K562 (cell line): ENCODE measurements at regions not wholly inside any gene's neighbourhood (a gene's known extent, or its start where the extent isn't known, plus 50 kb on each side); places are given as distances from the start of the nearest gene placed in this dataset.

Experiments used
- GTF2E2 ChIP-seq: fragments of 200-800 bp; sonication (Bioruptor generic); IDR thresholded peaks from 2 replicates; pipeline ENCODE4 v1.6.1; 2016; ENCODE audit warnings: missing genetic modification characterization, missing compliant biosample characterization
- HDAC6 ChIP-seq: IDR thresholded peaks from 2 replicates; pipeline ENCODE4 v1.6.1; 2012; ENCODE audit warnings: low read depth, mild to moderate bottlenecking, control low read depth, inconsistent platforms, low read length, moderate library complexity
- PURB ChIP-seq: sonication (generic); formaldehyde crosslinking; IDR thresholded peaks from 2 replicates; pipeline ENCODE4 v1.9.0; 2021; ENCODE audit warnings: low read depth, mild to moderate bottlenecking, missing genetic modification reagents
- SRF ChIP-seq, 2 experiments: fragments of 250-450, 450-650 bp in 1 of 2; sonication (Bioruptor Pico) in 1 of 2; sonication (generic) in 1 of 2; formaldehyde crosslinking; IDR thresholded peaks; 2 replicates each; pipeline versions ENCODE4 v1.5.0 to v1.5.1; 2020 to 2022; ENCODE audit warnings: mild to moderate bottlenecking in 1 of 2, missing genetic modification reagents in 1 of 2
- TF ChIP-seq, protein P1 (sequence below): fragments of 250-450 bp; sonication (Bioruptor Pico); IDR thresholded peaks from 2 replicates; pipeline ENCODE4 v1.8.0; 2021; ENCODE audit warnings: moderate library complexity, mild to moderate bottlenecking, inconsistent platforms
- TF ChIP-seq, protein P2 (sequence below): sonication (generic); formaldehyde crosslinking; IDR thresholded peaks from 2 replicates; pipeline ENCODE4 v1.8.1; 2023; ENCODE audit warnings: missing genetic modification reagents, mild to moderate bottlenecking, borderline replicate concordance
- TF ChIP-seq, protein P3 (sequence below): fragments of 250-450 bp; sonication (Bioruptor Pico); IDR thresholded peaks from 2 replicates; pipeline ENCODE4 v1.8.0; 2022; ENCODE audit warnings: inconsistent platforms, mild to moderate bottlenecking, moderate library complexity, borderline replicate concordance
- TF ChIP-seq, protein P4 (sequence below): IDR thresholded peaks from 3 replicates; pipeline ENCODE4 v1.6.1; 2011; ENCODE audit warnings: borderline replicate concordance, mild to moderate bottlenecking; ENCODE audit not compliant: insufficient read length, insufficient read depth

DNA sequence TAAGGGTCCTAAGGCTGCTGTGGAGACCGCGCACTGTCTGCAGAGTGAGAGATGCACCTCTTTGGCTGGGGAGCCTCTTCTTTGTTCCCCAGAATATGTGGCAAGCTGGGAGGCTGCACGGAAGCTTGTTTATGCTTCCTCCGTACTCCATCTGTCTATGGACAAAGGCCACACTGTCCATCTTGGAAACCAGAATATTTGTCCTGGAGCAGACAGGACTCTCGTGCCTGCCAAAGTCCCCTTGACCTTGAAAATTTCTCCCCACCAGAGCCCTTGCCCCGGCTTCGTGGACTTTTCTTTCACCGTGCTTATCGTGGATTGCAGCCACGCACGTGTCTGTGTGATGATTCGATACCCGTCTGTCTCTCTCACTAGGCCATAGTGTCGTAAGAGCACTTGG is 147.4 kb downstream of the NSG2 start (continued):
- TF ChIP-seq, protein P1, sequence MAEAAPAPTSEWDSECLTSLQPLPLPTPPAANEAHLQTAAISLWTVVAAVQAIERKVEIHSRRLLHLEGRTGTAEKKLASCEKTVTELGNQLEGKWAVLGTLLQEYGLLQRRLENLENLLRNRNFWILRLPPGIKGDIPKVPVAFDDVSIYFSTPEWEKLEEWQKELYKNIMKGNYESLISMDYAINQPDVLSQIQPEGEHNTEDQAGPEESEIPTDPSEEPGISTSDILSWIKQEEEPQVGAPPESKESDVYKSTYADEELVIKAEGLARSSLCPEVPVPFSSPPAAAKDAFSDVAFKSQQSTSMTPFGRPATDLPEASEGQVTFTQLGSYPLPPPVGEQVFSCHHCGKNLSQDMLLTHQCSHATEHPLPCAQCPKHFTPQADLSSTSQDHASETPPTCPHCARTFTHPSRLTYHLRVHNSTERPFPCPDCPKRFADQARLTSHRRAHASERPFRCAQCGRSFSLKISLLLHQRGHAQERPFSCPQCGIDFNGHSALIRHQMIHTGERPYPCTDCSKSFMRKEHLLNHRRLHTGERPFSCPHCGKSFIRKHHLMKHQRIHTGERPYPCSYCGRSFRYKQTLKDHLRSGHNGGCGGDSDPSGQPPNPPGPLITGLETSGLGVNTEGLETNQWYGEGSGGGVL (CRISPR knock-in tag), result no peak
- TF ChIP-seq, protein P2, sequence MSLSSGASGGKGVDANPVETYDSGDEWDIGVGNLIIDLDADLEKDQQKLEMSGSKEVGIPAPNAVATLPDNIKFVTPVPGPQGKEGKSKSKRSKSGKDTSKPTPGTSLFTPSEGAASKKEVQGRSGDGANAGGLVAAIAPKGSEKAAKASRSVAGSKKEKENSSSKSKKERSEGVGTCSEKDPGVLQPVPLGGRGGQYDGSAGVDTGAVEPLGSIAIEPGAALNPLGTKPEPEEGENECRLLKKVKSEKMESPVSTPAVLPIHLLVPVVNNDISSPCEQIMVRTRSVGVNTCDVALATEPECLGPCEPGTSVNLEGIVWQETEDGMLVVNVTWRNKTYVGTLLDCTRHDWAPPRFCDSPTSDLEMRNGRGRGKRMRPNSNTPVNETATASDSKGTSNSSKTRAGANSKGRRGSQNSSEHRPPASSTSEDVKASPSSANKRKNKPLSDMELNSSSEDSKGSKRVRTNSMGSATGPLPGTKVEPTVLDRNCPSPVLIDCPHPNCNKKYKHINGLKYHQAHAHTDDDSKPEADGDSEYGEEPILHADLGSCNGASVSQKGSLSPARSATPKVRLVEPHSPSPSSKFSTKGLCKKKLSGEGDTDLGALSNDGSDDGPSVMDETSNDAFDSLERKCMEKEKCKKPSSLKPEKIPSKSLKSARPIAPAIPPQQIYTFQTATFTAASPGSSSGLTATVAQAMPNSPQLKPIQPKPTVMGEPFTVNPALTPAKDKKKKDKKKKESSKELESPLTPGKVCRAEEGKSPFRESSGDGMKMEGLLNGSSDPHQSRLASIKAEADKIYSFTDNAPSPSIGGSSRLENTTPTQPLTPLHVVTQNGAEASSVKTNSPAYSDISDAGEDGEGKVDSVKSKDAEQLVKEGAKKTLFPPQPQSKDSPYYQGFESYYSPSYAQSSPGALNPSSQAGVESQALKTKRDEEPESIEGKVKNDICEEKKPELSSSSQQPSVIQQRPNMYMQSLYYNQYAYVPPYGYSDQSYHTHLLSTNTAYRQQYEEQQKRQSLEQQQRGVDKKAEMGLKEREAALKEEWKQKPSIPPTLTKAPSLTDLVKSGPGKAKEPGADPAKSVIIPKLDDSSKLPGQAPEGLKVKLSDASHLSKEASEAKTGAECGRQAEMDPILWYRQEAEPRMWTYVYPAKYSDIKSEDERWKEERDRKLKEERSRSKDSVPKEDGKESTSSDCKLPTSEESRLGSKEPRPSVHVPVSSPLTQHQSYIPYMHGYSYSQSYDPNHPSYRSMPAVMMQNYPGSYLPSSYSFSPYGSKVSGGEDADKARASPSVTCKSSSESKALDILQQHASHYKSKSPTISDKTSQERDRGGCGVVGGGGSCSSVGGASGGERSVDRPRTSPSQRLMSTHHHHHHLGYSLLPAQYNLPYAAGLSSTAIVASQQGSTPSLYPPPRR, result no peak
- no peak for TF ChIP-seq PURB
- TF ChIP-seq, protein P3, sequence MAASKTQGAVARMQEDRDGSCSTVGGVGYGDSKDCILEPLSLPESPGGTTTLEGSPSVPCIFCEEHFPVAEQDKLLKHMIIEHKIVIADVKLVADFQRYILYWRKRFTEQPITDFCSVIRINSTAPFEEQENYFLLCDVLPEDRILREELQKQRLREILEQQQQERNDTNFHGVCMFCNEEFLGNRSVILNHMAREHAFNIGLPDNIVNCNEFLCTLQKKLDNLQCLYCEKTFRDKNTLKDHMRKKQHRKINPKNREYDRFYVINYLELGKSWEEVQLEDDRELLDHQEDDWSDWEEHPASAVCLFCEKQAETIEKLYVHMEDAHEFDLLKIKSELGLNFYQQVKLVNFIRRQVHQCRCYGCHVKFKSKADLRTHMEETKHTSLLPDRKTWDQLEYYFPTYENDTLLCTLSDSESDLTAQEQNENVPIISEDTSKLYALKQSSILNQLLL (CRISPR knock-in tag), result no peak
- TF ChIP-seq SRF (CRISPR knock-in tag; IDR thresholded peaks at IDR 0.05), result no peak
- TF ChIP-seq, protein P4, sequence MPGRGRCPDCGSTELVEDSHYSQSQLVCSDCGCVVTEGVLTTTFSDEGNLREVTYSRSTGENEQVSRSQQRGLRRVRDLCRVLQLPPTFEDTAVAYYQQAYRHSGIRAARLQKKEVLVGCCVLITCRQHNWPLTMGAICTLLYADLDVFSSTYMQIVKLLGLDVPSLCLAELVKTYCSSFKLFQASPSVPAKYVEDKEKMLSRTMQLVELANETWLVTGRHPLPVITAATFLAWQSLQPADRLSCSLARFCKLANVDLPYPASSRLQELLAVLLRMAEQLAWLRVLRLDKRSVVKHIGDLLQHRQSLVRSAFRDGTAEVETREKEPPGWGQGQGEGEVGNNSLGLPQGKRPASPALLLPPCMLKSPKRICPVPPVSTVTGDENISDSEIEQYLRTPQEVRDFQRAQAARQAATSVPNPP, result no peak
- no peak for TF ChIP-seq GTF2E2
- TF ChIP-seq HDAC6, result no peak
